ENCODE measurements at regions not wholly inside any gene's neighbourhood (a gene's known extent, or its start where the extent isn't known, plus 50 kb on each side); places are given as distances from the start of the nearest gene placed in this dataset.

GRCh38 chr2:88809216-88809615 is 117.7 kb downstream of the RPIA start:
- TF ChIP-seq POLR2A (IDR thresholded peaks at IDR 0.05; ENCODE audit: low read depth, low read length) (no peak), EZH2 (IDR thresholded peaks at IDR 0.05; ENCODE audit: borderline replicate concordance, low read depth, low read length, severe bottlenecking) (no peak), CTCF (IDR thresholded peaks at IDR 0.05; ENCODE audit: extremely low read depth in 1 of 2, insufficient read depth in 1 of 2, low read depth in 1 of 2, low read length in 2 of 2) (no peak), MAX (IDR thresholded peaks at IDR 0.05; ENCODE audit: insufficient read depth, insufficient read length) (no peak), POLR2AphosphoS5 (IDR thresholded peaks at IDR 0.05; ENCODE audit: insufficient read depth, low read depth, low read length) (no peak)
